ENCODE measurements at regions not wholly inside any gene's neighbourhood (a gene's known extent, or its start where the extent isn't known, plus 50 kb on each side); places are given as distances from the start of the nearest gene placed in this dataset.
"Not testable (repeated sequence)": the region's sequence is repeated elsewhere in the genome, so short reads cannot be mapped to it uniquely, and the experiment has no call there.

- no peak for DNase-seq (ENCODE audit: extremely low read depth in 1 of 11, low read depth in 9 of 11, low spot score in 4 of 11)
Observed at GRCh38 chr2:31675485-31675901, 94.8 kb upstream of the SRD5A2 start.

GRCh38 chr2:31674446-31674845 lies 93.7 kb upstream of the SRD5A2 start:
- DNase-seq (ENCODE audit: extremely low read depth in 1 of 11, low read depth in 9 of 11, low spot score in 4 of 11), result no peak

GRCh38 chr2:31666878-31667277 lies 86.1 kb upstream of the SRD5A2 start:
- no peak for DNase-seq (ENCODE audit: extremely low read depth in 1 of 11, low read depth in 9 of 11, low spot score in 4 of 11)

- DNase-seq (ENCODE audit: extremely low read depth in 1 of 11, low read depth in 9 of 11, low spot score in 4 of 11), result no peak
Observed at GRCh38 chr2:31664949-31665724, 84.4 kb upstream of the SRD5A2 start.

GRCh38 chr2:31660812-31661335 lies 80.1 kb upstream of the SRD5A2 start:
- no peak for DNase-seq (ENCODE audit: extremely low read depth in 1 of 11, low read depth in 9 of 11, low spot score in 4 of 11)

- no peak for DNase-seq (ENCODE audit: extremely low read depth in 1 of 11, low read depth in 9 of 11, low spot score in 4 of 11)
Observed at GRCh38 chr2:31660165-31660564, 79.4 kb upstream of the SRD5A2 start.

GRCh38 chr2:31654241-31654640 lies 73.5 kb upstream of the SRD5A2 start:
- no peak for DNase-seq (ENCODE audit: extremely low read depth in 1 of 11, low read depth in 9 of 11, low spot score in 4 of 11)

- DNase-seq (ENCODE audit: extremely low read depth in 1 of 11, low read depth in 9 of 11, low spot score in 4 of 11), result no peak
Observed at GRCh38 chr2:31651736-31652135, 71.0 kb upstream of the SRD5A2 start.

- DNase-seq (ENCODE audit: extremely low read depth in 1 of 11, low read depth in 9 of 11, low spot score in 4 of 11), result no peak
Observed at GRCh38 chr2:31651267-31651666, 70.5 kb upstream of the SRD5A2 start.

- DNase-seq (ENCODE audit: extremely low read depth in 1 of 11, low read depth in 9 of 11, low spot score in 4 of 11), result no peak
Observed at GRCh38 chr2:31644551-31644950, 63.8 kb upstream of the SRD5A2 start.

GRCh38 chr2:31642707-31643106 lies 62.0 kb upstream of the SRD5A2 start:
- no peak for DNase-seq (ENCODE audit: extremely low read depth in 1 of 11, low read depth in 9 of 11, low spot score in 4 of 11)

- DNase-seq (ENCODE audit: extremely low read depth in 1 of 11, low read depth in 9 of 11, low spot score in 4 of 11), result not testable (repeated sequence)
Observed at GRCh38 chr2:31632201-31632600, 51.5 kb upstream of the SRD5A2 start.

All from renal cortex interstitium (tissue), 11 donors.